ENCODE measurements at regions not wholly inside any gene's neighbourhood (a gene's known extent, or its start where the extent isn't known, plus 50 kb on each side); places are given as distances from the start of the nearest gene placed in this dataset.

DNA sequence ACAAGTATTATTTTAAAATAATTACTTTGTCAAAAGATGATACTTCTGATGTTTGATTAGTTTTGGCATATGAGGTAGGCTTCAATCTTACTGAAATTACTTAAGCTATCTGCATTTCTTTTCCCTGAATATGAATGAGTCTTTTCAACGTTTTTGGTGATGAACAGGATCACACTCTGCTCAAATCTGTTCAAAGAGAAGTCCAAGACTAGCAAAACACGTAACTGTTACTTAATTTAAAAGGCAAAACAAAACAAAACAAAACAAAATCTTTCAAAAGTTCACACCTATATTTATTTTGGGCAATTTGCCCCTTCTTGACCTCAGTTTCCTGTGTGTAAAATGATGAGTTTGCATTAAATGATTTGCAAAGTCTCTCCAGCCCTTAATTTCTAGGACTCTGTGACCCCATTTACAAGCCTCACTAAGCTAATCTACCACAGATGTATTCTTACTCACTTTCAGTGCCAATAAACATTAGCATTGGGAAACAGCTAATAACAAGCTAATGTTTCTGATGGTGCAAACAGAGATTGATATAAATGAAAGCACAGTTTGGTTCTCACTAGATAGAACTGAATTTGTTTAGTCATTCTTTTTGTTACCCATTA, 865.4 kb downstream of the LTN1 start:
- TF ChIP-seq FOXM1 (IDR thresholded peaks at IDR 0.05; ENCODE audit: borderline replicate concordance) (no peak), FOXK2 (IDR thresholded peaks at IDR 0.05) (no peak), NFRKB (IDR thresholded peaks at IDR 0.05) (no peak), SUZ12 (IDR thresholded peaks at IDR 0.05) (no peak), L3MBTL2 (conservative IDR thresholded peaks at IDR 0.05) (no peak), SP1 (IDR thresholded peaks at IDR 0.05) (no peak), ARNT (IDR thresholded peaks at IDR 0.05) (no peak), BHLHE40 (IDR thresholded peaks at IDR 0.05; ENCODE audit: borderline replicate concordance) (no peak)

Measured in HEK293T (cell line).